Activated naive CD4-positive, alpha-beta T cell treated with anti-CD3 and anti-CD28 coated beads for 36 hours (primary cell): ENCODE measurements at regions not wholly inside any gene's neighbourhood (a gene's known extent, or its start where the extent isn't known, plus 50 kb on each side); places are given as distances from the start of the nearest gene placed in this dataset.

Experiments used
- CTCF ChIA-PET: fragments of 350-600 bp; sonication (Branson Sonifier 250); formaldehyde crosslinking; loops from one replicate; lab custom pipeline; 2021; ENCODE audit warnings: antibody characterized with exemption; lab: Charles Lee
- DNase-seq: peaks from one replicate; pipeline ENCODE4 v3.0.0-alpha.2; 2020
- H3K27ac Mint-ChIP-seq: one replicate; pipeline ENCODE4 v1.8.0; 2021; ENCODE audit warnings: mild to moderate bottlenecking, mixed read lengths
- H3K27me3 Mint-ChIP-seq: one replicate; pipeline ENCODE4 v1.8.0; 2021; ENCODE audit warnings: low read depth, mixed read lengths
- H3K36me3 Mint-ChIP-seq: one replicate; pipeline ENCODE4 v1.8.0; 2021; ENCODE audit warnings: low read depth, mixed read lengths
- H3K4me1 Mint-ChIP-seq: one replicate; pipeline ENCODE4 v1.8.0; 2021; ENCODE audit warnings: low read depth, mixed read lengths
- H3K4me3 Mint-ChIP-seq: one replicate; pipeline ENCODE4 v1.8.0; 2021; ENCODE audit warnings: mild to moderate bottlenecking, moderate library complexity, mixed read lengths
- H3K9me3 Mint-ChIP-seq: one replicate; pipeline ENCODE4 v1.8.0; 2021; ENCODE audit warnings: mixed read lengths
- intact Hi-C: fragments of 100-400 bp; cut with micrococcal nuclease; formaldehyde crosslinking; loops from one replicate; pipeline ENCODE4 v1.15.1; 2023

DNA sequence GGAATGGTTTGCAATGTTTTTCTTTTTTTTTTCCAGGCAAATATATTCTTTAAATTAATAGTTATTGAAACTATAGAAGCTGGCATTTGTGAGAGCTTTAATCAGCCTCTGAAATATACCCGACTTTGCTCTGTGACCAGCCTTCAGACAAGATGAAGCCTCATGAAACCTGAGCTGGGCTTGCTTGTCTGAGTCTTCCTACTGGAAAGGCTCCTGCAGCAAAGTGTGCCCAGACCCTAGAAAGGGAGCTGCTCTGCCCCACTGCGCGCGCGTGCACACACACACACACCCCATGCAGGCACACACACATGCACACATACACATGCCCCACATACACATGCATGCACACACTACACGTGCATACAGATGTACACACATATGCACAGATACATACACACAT lies 203.3 kb upstream of the NT5C1B start:
- H3K36me3 Mint-ChIP-seq, result no peaks in the 10 kb centered on the region
- no peak overlapping the region for H3K27ac Mint-ChIP-seq
- H3K27me3 Mint-ChIP-seq, result no peaks in the 10 kb centered on the region
- intact Hi-C loops, result no loop called here
- H3K4me1 Mint-ChIP-seq, result no peaks in the 10 kb centered on the region
- no peaks in the 10 kb centered on the region for H3K9me3 Mint-ChIP-seq
- CTCF ChIA-PET, result no interaction called here
- H3K4me3 Mint-ChIP-seq, result no peak overlapping the region
- no peak for DNase-seq

- no peak overlapping the region for H3K4me3 Mint-ChIP-seq
- CTCF ChIA-PET, result no interaction called here
- intact Hi-C loops, result no loop called here
- H3K27ac Mint-ChIP-seq, result no peak overlapping the region
- H3K36me3 Mint-ChIP-seq, result no peaks in the 10 kb centered on the region
- H3K4me1 Mint-ChIP-seq, result no peaks in the 10 kb centered on the region
- no peaks in the 10 kb centered on the region for H3K27me3 Mint-ChIP-seq
- DNase-seq, result no peak
- no peaks in the 10 kb centered on the region for H3K9me3 Mint-ChIP-seq
Measured at GRCh38 chr2:18792226-18792629, 202.9 kb upstream of the NT5C1B start.

DNA sequence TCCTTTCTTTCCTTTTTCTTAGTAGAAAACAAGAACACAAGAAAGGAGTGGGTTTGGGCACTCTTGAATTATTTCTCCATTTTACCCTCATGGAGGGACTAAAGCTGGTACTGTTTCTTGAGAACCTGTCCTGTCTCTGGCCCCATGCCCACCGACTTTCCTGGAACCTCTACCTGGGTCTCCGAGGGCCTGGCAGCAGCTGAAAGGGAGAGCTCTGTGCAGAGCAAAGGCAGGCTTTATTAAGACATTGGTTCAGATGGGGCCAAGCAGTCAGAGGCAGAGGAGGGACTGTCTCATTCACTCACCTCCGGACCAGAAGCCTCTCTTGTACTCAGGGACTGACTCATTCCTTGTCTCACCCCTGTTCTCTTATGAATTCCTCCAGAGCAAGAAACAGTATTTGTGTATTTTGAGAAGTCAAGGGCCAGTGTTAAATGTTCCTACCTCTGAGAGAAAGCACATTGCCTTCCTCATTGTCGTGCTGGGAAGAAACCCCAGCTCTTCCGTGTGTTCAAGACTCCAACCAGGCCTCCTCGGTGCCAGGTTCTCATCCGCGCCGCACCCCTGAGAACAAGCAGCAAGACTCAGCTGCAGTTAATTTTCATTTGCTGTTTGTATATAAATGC lies 201.9 kb upstream of the NT5C1B start:
- H3K9me3 Mint-ChIP-seq, result no peaks in the 10 kb centered on the region
- CTCF ChIA-PET, result no interaction called here

DNA sequence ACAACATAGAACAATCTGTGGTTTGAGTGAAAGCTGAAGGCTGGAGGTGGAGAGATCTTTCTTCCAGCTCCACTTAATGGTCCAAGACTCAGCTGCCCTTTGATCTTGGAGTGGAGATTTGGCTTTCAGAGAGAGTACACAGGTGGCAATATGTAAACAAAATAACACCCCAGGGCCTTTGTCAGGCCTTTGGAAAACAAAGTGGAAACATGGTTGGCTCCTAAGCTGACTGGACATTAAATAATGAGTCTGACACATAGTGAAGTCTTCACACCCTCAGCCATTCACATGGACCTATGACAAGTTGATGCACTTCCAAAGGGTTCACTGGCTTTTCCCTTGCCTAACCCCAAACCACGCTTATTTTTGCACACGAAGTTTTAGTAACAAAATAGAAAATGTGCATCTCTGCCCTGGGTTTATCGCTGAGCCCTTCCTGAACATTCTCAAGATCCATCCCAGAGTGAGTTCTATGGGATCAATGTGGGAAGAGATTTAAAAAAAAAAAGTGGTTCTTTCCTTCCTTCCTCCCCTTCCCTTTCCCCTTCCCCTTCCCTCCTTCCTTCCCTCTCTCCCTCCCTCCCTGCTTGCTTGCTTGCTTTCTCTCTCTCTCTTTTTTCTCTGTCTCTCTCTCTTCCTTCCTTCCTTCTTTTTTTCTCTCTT lies 201.3 kb upstream of the NT5C1B start:
- H3K4me1 Mint-ChIP-seq, result no peaks in the 10 kb centered on the region
- CTCF ChIA-PET, result interaction anchor here (1.3 kb wide), 1 partner anchor 45 kb away, joined by 4 read pairs; no protein-coding TSS in a partner anchor
- H3K4me3 Mint-ChIP-seq, result no peak overlapping the region
- no peak overlapping the region for H3K27ac Mint-ChIP-seq
- H3K36me3 Mint-ChIP-seq, result peaks cover 2% of the 10 kb centered on the region
- no peak for DNase-seq
- intact Hi-C loops, result no loop called here
- H3K9me3 Mint-ChIP-seq, result no peaks in the 10 kb centered on the region
- no peaks in the 10 kb centered on the region for H3K27me3 Mint-ChIP-seq

More for the DNA sequence above, 201.9 kb upstream of the NT5C1B start:
- Mint-ChIP-seq H3K27ac (no peak overlapping the region), H3K36me3 (peaks cover 2% of the 10 kb centered on the region), H3K4me3 (no peak overlapping the region), H3K4me1 (no peaks in the 10 kb centered on the region), H3K27me3 (no peaks in the 10 kb centered on the region)
- no peak for DNase-seq
- intact Hi-C loops, result no loop called here

DNA sequence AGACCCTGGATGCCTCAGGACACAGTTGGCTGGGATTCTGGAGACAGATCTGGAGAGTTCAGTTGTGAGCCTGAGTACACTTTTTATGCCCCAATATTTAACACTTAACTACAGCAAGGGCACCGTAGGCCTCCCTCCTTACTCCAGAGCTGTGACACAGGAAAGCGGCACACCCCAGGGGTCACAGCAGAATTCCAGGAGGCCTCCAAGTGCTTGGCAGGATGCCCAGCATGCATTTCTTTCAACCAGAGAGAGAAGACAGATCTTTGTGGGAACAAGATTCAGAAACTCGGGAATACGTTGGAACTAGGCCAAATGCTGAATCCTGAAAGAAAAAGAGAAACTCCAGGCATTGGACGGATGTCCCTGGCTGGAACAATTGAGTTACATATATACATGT lies 199.2 kb upstream of the NT5C1B start:
- Mint-ChIP-seq H3K27me3 (no peaks in the 10 kb centered on the region), H3K36me3 (peaks cover 2% of the 10 kb centered on the region), H3K4me1 (no peaks in the 10 kb centered on the region), H3K27ac (no peak overlapping the region), H3K9me3 (no peaks in the 10 kb centered on the region), H3K4me3 (no peak overlapping the region)
- intact Hi-C loops, result no loop called here
- CTCF ChIA-PET, result no interaction called here
- DNase-seq, result no peak

DNA sequence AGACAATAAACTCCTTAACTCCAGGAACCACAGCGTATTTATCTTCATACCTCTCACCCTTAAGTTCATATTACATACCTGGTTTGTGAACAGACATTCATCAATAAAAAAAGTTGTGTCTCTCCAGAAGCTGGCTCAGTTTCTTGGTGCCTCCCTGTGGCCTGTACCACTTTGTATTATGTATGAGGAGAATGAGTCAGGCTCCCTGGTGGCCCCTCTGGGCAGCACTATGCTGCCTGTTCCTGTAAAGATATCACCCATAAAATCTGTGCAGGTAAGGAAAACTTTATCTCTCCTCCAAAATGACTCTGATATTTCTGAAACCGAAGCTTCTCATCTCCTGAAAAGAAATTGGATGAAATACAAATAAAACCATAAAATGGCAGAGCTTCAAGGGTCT lies 198.4 kb upstream of the NT5C1B start:
- no peaks in the 10 kb centered on the region for H3K27me3 Mint-ChIP-seq
- DNase-seq, result no peak
- no peak overlapping the region for H3K27ac Mint-ChIP-seq
- CTCF ChIA-PET, result no interaction called here
- peaks cover 4% of the 10 kb centered on the region for H3K36me3 Mint-ChIP-seq
- no peaks in the 10 kb centered on the region for H3K4me1 Mint-ChIP-seq
- no peak overlapping the region for H3K4me3 Mint-ChIP-seq
- H3K9me3 Mint-ChIP-seq, result peaks cover 2% of the 10 kb centered on the region
- intact Hi-C loops, result no loop called here

DNA sequence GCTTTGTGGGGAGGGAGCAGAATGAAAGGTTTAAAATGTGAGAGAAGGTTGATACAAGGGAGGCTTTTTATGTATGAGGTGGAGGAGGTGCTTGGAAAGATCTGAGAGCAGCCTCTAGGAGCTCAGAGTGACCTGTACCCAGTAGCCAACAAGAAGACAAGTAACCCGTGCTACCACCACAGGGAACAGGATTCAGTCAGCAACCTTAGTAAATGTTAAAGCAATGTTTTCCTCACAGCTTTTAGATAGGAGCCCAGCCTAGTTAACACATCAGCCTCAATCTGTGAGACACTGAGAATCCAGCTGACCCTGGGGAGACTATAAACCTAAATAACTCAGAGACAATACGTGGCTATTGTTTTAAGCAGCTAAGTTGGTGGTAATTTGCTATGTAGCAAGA lies 194.9 kb upstream of the NT5C1B start:
- H3K36me3 Mint-ChIP-seq, result peaks cover 4% of the 10 kb centered on the region
- no peak overlapping the region for H3K4me3 Mint-ChIP-seq
- CTCF ChIA-PET, result no interaction called here
- no peaks in the 10 kb centered on the region for H3K4me1 Mint-ChIP-seq
- DNase-seq, result no peak
- no peak overlapping the region for H3K27ac Mint-ChIP-seq
- H3K27me3 Mint-ChIP-seq, result no peaks in the 10 kb centered on the region
- intact Hi-C loops, result no loop called here
- H3K9me3 Mint-ChIP-seq, result peaks cover 2% of the 10 kb centered on the region

GRCh38 chr2:18781541-18782280 lies 192.3 kb upstream of the NT5C1B start:
- CTCF ChIA-PET, result no interaction called here

GRCh38 chr2:18777250-18777812 lies 188.0 kb upstream of the NT5C1B start:
- H3K27me3 Mint-ChIP-seq, result no peaks in the 10 kb centered on the region
- no peaks in the 10 kb centered on the region for H3K36me3 Mint-ChIP-seq
- intact Hi-C loops, result no loop called here
- DNase-seq, result no peak
- CTCF ChIA-PET, result interaction anchor here (0.6 kb wide), 1 partner anchor 37 kb away, joined by 3 read pairs; no protein-coding TSS in a partner anchor
- no peaks in the 10 kb centered on the region for H3K4me1 Mint-ChIP-seq
- H3K9me3 Mint-ChIP-seq, result no peaks in the 10 kb centered on the region
- H3K27ac Mint-ChIP-seq, result no peak overlapping the region
- H3K4me3 Mint-ChIP-seq, result no peak overlapping the region

More at GRCh38 chr2:18781541-18782280, 192.3 kb upstream of the NT5C1B start:
- H3K27me3 Mint-ChIP-seq, result no peaks in the 10 kb centered on the region
- H3K27ac Mint-ChIP-seq, result no peak overlapping the region
- DNase-seq, result no peak
- no peaks in the 10 kb centered on the region for H3K4me1 Mint-ChIP-seq
- peaks cover 2% of the 10 kb centered on the region for H3K9me3 Mint-ChIP-seq
- intact Hi-C loops, result no loop called here
- H3K4me3 Mint-ChIP-seq, result no peak overlapping the region
- peaks cover 4% of the 10 kb centered on the region for H3K36me3 Mint-ChIP-seq

DNA sequence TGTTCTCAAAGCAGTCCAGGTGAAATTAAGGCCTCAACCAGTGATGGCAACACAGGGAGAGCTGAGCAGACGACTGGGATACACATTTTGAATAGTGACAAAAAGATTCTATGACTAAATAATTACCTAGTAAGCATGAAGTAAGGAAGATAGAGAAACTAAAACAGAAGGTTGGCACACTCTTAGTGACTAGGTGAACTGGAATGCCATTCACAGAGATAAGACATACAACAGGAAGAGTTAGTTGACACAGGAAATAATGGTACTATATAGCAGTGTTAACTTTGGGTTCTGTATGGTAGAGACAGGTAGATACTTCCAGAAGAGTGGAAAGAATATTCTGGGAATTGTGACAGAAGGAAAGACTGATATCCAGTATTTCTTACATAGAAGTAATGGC lies 181.8 kb upstream of the NT5C1B start:
- DNase-seq, result no peak
- intact Hi-C loops, result no loop called here
- H3K27me3 Mint-ChIP-seq, result no peaks in the 10 kb centered on the region
- H3K9me3 Mint-ChIP-seq, result peaks cover 7% of the 10 kb centered on the region
- no peak overlapping the region for H3K27ac Mint-ChIP-seq
- no peaks in the 10 kb centered on the region for H3K4me1 Mint-ChIP-seq
- H3K4me3 Mint-ChIP-seq, result no peak overlapping the region
- CTCF ChIA-PET, result no interaction called here
- peaks cover 10% of the 10 kb centered on the region for H3K36me3 Mint-ChIP-seq

DNA sequence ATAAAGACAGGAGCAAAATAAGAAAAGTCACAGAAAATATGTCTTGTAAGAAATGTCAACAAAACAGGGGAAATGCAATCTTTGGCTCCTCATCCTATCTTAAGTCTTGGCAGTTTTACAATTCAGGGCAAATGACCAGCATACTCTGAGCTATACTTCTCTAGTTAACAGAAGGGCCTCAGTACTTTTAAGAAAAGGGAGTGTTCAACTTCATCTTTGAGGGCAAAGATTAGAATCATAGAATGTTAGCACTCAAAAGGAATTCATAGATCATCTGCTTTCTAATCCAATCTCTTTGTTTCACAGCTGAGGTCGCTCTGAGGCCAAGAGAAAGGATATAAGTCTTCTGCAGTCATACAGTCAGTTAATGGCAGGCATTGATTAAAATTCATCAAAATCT lies 174.0 kb upstream of the NT5C1B start:
- Mint-ChIP-seq H3K27ac (no peak overlapping the region), H3K9me3 (peaks cover 8% of the 10 kb centered on the region), H3K27me3 (no peaks in the 10 kb centered on the region), H3K36me3 (peaks cover 5% of the 10 kb centered on the region), H3K4me1 (no peaks in the 10 kb centered on the region), H3K4me3 (no peak overlapping the region)
- DNase-seq, result no peak
- CTCF ChIA-PET, result no interaction called here
- intact Hi-C loops, result no loop called here

DNA sequence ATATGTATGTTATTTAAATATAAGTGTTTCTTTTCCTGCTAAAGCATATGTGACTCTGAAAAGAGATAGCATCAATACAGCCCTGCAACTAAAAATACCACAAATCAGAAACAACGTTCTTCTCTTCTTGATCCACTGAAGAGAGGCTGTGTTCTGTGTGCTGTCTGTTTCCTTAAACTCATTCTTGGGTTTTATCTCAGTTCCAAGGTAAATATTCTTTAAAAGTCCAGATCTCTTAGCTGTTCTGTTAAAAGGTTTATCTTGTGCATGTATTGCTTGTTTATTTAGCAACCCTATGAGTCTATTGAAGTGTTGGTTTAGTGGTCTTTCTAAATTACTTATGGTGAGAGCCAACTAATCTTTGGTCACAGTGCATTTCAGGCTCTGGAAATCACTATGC lies 173.3 kb upstream of the NT5C1B start:
- peaks cover 4% of the 10 kb centered on the region for H3K36me3 Mint-ChIP-seq
- no peak overlapping the region for H3K27ac Mint-ChIP-seq
- H3K27me3 Mint-ChIP-seq, result no peaks in the 10 kb centered on the region
- H3K4me3 Mint-ChIP-seq, result no peak overlapping the region
- H3K9me3 Mint-ChIP-seq, result peaks cover 3% of the 10 kb centered on the region
- intact Hi-C loops, result no loop called here
- no peaks in the 10 kb centered on the region for H3K4me1 Mint-ChIP-seq
- CTCF ChIA-PET, result no interaction called here
- DNase-seq, result no peak
